Thyroid gland (tissue), 4 donors: ENCODE measurements at regions not wholly inside any gene's neighbourhood (a gene's known extent, or its start where the extent isn't known, plus 50 kb on each side); places are given as distances from the start of the nearest gene placed in this dataset.

Experiments
- DNase-seq, 2 donors: peaks; one replicate each; pipeline ENCODE4 v3.0.0-alpha.2; 2019
- H3K27ac ChIP-seq, 3 donors: fragments of 200-600 bp; sonication (generic); 1 replicate in 2 of 3; 2 replicates in 1 of 3; pipeline ENCODE4 v1.5.1; 2016 to 2019; ENCODE audit warnings: mild to moderate bottlenecking in 1 of 3, moderate library complexity in 1 of 3
- H3K27me3 ChIP-seq: fragments of 200-600 bp; sonication (generic); one replicate; pipeline ENCODE4 v1.5.1; 2019
- H3K36me3 ChIP-seq, 2 donors: fragments of 200-600 bp; sonication (generic); one replicate each; pipeline ENCODE4 v1.5.1; 2016 to 2019
- H3K4me1 ChIP-seq, 2 donors: fragments of 200-600 bp; sonication (generic); one replicate each; pipeline ENCODE4 v1.5.1; 2017 to 2019
- H3K4me3 ChIP-seq, 3 donors: fragments of 200-600 bp; sonication (generic); replicated peaks in 1 of 3; 1 replicate in 2 of 3; 2 replicates in 1 of 3; pipeline ENCODE4 v1.5.1; 2016; ENCODE audit warnings: mild to moderate bottlenecking in 1 of 3
- H3K9me3 ChIP-seq: fragments of 200-600 bp; sonication (generic); one replicate; pipeline ENCODE4 v1.5.1; 2017
- CTCF ChIP-seq, 6 experiments: fragments of 200-600 bp in 3 of 6; fragments of 450-650 bp in 3 of 6; sonication (generic) in 3 of 6; IDR thresholded peaks; one replicate each; pipeline ENCODE4 v1.5.1; 2016 to 2019; ENCODE audit warnings: antibody characterized with exemption in 6 of 6, mild to moderate bottlenecking in 2 of 6, inconsistent platforms in 1 of 6, moderate library complexity in 1 of 6
- POLR2A ChIP-seq, 2 donors: fragments of 450-650 bp; IDR thresholded peaks; one replicate each; pipeline ENCODE4 v1.6.1; 2017; ENCODE audit warnings: antibody characterized with exemption in 2 of 2, mild to moderate bottlenecking in 2 of 2, moderate library complexity in 1 of 2
- WGBS, 2 donors: methylation state at CpG; one replicate each; pipeline ENCODE4 v1.1.5; 2017; 5-methylcytosine and 5-hydroxymethylcytosine counted together
- intact Hi-C: fragments of 100-400 bp; cut with DNase I; formaldehyde crosslinking; loops from one replicate; pipeline ENCODE4 v1.15.1; 2023

GRCh38 chr12:22874151-22874550 is 249.2 kb downstream of the ETNK1 start:
- Histone ChIP-seq H3K4me1 (no peaks in the 10 kb centered on the region), H3K4me3 (no peak overlapping the region), H3K36me3 (no peaks in the 10 kb centered on the region), H3K27ac (no peak overlapping the region), H3K9me3 (no peaks in the 10 kb centered on the region), H3K27me3 (no peaks in the 10 kb centered on the region)
- intact Hi-C loops: no loop called here
- no peak for DNase-seq
- no peak for TF ChIP-seq CTCF (IDR thresholded peaks at IDR 0.05)
- 96 to 97% methylated on average over 8 of the region's 8 CpGs for WGBS, 2 donors

GRCh38 chr12:22876262-22876661 is 251.3 kb downstream of the ETNK1 start:
- no peak for TF ChIP-seq POLR2A (IDR thresholded peaks at IDR 0.05)
- no peak for TF ChIP-seq CTCF (IDR thresholded peaks at IDR 0.05)
- H3K4me1 ChIP-seq: no peaks in the 10 kb centered on the region
- WGBS, 2 donors: 91 to 94% methylated on average over 5 of the region's 5 CpGs
- H3K9me3 ChIP-seq: no peaks in the 10 kb centered on the region
- no peak overlapping the region for H3K4me3 ChIP-seq
- DNase-seq: no peak
- no peak overlapping the region for H3K27ac ChIP-seq
- intact Hi-C loops: no loop called here
- H3K27me3 ChIP-seq: no peaks in the 10 kb centered on the region
- no peaks in the 10 kb centered on the region for H3K36me3 ChIP-seq

GRCh38 chr12:22879203-22879602 is 254.2 kb downstream of the ETNK1 start:
- no peak for DNase-seq
- Histone ChIP-seq H3K4me1 (no peaks in the 10 kb centered on the region), H3K27me3 (no peaks in the 10 kb centered on the region), H3K9me3 (no peaks in the 10 kb centered on the region), H3K4me3 (no peak overlapping the region), H3K27ac (no peak overlapping the region), H3K36me3 (no peaks in the 10 kb centered on the region)
- TF ChIP-seq CTCF (IDR thresholded peaks at IDR 0.05) (no peak), POLR2A (IDR thresholded peaks at IDR 0.05) (no peak)
- intact Hi-C loops: no loop called here
- WGBS, 2 donors: 86% methylated on average over 1 of the region's 1 CpG

GRCh38 chr12:22880331-22880730 is 255.4 kb downstream of the ETNK1 start:
- DNase-seq: no peak
- Histone ChIP-seq H3K4me1 (no peaks in the 10 kb centered on the region), H3K36me3 (no peaks in the 10 kb centered on the region), H3K27ac (no peak overlapping the region), H3K4me3 (no peak overlapping the region), H3K27me3 (no peaks in the 10 kb centered on the region), H3K9me3 (no peaks in the 10 kb centered on the region)
- intact Hi-C loops: no loop called here
- TF ChIP-seq POLR2A (IDR thresholded peaks at IDR 0.05): no peak
- TF ChIP-seq CTCF (IDR thresholded peaks at IDR 0.05): no peak

- TF ChIP-seq CTCF (IDR thresholded peaks at IDR 0.05) (no peak), POLR2A (IDR thresholded peaks at IDR 0.05) (no peak)
- 74 to 92% methylated on average over 6 of the region's 6 CpGs for WGBS, 2 donors
- DNase-seq: no peak
Observed at GRCh38 chr12:22880807-22881206, 255.8 kb downstream of the ETNK1 start.

More at GRCh38 chr12:22880807-22881206, 255.8 kb downstream of the ETNK1 start:
- Histone ChIP-seq H3K36me3 (no peaks in the 10 kb centered on the region), H3K4me3 (no peak overlapping the region), H3K27ac (no peak overlapping the region), H3K4me1 (no peaks in the 10 kb centered on the region), H3K9me3 (no peaks in the 10 kb centered on the region), H3K27me3 (no peaks in the 10 kb centered on the region)
- intact Hi-C loops: no loop called here
